ENCODE measurements at regions not wholly inside any gene's neighbourhood (a gene's known extent, or its start where the extent isn't known, plus 50 kb on each side); places are given as distances from the start of the nearest gene placed in this dataset.

DNA sequence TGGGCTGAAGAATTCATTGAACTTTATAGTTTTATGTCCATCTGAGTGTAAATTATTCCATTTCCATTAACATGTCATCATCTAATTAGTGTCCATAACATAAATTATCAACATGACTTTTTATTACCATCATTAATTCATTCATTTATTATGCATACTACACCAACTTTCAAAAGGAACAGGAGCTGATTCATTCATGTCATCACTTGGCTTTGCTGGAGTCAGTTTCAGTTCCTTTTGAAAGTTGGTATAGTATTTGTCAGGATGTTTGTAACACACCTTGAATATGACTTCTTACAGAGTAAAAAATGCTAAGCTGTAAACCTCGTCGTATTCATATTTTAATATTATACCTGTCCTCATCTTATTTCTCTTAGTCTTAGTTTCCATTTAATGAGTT, 298.0 kb upstream of the RBMS3 start:
- TF ChIP-seq, protein P1, sequence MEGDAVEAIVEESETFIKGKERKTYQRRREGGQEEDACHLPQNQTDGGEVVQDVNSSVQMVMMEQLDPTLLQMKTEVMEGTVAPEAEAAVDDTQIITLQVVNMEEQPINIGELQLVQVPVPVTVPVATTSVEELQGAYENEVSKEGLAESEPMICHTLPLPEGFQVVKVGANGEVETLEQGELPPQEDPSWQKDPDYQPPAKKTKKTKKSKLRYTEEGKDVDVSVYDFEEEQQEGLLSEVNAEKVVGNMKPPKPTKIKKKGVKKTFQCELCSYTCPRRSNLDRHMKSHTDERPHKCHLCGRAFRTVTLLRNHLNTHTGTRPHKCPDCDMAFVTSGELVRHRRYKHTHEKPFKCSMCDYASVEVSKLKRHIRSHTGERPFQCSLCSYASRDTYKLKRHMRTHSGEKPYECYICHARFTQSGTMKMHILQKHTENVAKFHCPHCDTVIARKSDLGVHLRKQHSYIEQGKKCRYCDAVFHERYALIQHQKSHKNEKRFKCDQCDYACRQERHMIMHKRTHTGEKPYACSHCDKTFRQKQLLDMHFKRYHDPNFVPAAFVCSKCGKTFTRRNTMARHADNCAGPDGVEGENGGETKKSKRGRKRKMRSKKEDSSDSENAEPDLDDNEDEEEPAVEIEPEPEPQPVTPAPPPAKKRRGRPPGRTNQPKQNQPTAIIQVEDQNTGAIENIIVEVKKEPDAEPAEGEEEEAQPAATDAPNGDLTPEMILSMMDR (IDR thresholded peaks at IDR 0.05), result no peak

DNA sequence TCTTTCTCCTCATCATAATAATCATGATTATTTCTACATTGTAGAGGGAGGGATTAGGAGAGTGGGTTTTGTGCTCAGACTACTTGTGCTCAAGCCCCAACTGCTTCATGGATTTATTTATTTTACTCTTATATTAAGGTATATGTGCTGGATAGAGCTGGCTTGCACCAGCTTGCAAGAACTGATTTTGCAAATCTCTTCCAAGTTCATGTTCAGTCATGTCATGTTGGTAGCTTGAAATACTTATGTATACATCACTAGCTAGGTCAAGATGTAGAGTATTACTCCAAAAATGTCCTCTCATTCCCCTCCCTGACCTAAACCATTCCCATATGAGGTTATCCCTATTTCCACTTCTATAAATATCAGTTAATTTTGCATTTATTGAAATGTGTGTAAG, 293.9 kb upstream of the RBMS3 start:
- TF ChIP-seq, protein P1 (IDR thresholded peaks at IDR 0.05), result no peak

DNA sequence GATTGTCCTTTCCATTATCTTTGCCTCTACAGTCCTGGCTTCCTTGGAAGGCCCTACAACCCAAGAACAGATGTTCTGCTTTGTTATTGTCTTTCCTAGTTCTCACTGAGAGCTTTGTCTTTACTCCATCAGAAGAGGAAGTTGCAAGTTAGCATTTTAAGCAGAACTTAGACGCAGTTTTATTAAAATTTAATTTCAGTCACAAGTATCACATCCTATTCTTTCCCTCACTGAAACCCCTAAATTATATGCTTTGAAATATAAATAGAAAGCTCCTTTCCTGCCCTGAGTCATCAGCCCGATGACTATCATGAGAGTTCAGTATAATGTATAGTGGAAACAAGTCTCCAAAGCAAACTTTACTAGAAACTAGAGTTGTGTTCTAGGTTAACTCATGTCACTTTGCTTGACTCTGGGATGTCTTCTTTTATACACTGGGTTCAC, 291.2 kb upstream of the RBMS3 start:
- TF ChIP-seq, protein P1 (IDR thresholded peaks at IDR 0.05), result no peak

DNA sequence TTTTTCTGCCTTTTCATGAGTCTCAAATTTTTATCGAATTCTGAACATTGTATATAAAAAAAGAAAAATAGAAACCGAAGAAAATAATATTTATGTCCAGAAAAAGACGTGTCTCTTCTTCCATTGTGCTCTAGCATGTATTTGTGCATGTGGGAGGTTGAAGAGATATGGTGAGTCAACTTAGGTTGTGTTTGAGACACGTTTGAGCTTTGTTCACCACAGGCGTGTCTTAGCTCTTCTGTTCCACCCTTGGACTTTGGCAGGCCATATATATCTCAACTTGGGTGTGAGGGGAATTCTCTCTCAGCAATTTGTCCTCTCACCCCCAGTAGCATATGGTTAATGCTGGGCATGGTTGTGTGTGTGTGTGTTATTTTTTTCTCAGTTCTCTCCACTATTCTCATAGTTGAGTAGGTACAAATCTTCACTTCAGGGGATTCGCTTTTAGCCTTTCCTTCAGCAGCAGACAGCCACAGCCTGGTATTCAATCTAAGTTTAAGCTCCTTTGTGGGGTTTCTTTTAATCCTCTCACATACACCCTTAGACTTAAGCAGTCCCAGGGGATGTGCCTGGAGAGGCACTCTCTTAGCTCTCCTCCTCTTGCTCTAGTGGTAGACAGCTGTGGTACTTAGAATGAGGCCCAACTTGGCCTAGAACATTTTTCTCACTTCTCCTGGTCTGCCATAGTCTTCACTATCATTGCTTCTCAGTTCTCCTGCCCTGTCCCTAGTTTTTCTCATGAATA, 286.5 kb upstream of the RBMS3 start:
- TF ChIP-seq, protein P1 (IDR thresholded peaks at IDR 0.05), result no peak

DNA sequence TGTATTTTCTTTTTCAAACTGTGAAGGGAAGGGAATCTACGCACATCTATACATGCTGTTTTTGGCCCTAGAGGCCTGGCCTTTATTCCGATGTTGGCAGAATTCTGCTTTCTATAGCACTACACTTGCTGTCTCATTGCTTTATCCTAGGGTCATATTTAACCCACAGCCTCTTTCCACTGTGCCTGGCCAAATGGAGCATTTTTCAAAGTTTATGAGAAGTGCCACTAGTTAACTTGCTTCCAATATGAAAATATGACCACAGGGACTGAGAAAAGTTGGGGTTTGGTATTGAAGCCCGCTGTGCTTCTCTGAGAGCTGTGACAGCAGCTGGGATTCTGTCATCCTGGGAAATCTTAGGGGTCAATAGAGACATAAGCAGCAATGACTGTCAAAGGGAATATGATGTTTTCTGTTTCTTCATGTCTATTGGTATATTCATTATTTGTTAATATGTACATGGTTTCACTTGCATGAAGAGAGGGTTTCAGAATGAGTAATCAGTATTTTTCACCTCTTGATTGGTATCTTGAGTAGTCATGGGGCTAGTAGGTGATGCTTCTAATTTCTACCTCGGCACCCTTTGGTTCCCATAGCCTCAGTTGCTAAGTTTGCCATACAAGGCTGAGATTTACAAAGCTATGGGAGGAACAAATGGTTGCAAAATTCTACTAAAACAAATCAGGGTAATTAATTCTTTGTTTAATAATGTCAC, 275.8 kb upstream of the RBMS3 start:
- TF ChIP-seq, protein P1 (IDR thresholded peaks at IDR 0.05), result no peak

DNA sequence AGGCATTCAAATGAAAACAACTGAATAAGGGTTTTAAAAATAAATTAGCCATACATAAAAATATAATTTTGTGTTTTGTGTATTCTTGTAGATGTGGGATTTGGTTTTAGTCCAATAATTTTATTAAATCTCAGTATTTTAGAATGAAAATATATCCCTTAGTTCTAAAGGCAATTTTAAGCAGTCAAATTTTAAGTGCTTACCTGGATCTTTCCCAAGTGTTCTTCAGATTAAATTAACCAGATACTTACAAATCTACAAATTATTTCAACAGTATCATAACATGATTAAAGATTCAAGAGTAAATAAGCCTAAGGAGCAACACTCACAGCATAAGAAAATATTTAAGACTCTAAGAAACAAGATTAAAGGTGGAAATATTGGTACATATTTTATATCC, 275.0 kb upstream of the RBMS3 start:
- TF ChIP-seq, protein P1 (IDR thresholded peaks at IDR 0.05), result no peak

DNA sequence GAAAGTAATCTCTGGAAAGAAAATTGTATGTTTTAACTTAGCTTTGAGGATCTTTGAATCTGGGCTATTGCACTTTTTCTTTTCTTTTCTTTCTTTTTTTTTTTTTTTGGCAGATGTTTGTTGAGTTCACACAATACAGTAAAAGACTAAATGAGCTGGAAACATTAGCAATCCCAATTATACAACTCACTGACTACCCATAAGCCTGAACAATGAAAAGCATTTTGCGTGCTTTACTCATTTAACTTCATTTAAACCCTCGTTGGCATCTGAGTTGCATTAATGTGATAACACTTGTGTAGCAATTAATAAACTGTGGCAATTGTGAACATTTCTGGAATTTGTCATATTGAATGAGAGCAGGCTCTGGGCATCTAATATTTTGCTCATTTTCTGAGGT, 269.4 kb upstream of the RBMS3 start:
- TF ChIP-seq, protein P1 (IDR thresholded peaks at IDR 0.05), result no peak

All from LNCAP (cell line).